Gastrocnemius medialis (tissue), 4 donors: ENCODE measurements at regions not wholly inside any gene's neighbourhood (a gene's known extent, or its start where the extent isn't known, plus 50 kb on each side); places are given as distances from the start of the nearest gene placed in this dataset.
"Not testable (repeated sequence)": the region's sequence is repeated elsewhere in the genome, so short reads cannot be mapped to it uniquely, and the experiment has no call there.

Source experiments
- POLR2A ChIP-seq, 2 donors: fragments of 450-650 bp; IDR thresholded peaks; one replicate each; pipeline ENCODE4 v1.6.1; 2017; ENCODE audit warnings: antibody characterized with exemption in 2 of 2, mild to moderate bottlenecking in 2 of 2, moderate library complexity in 2 of 2
- TF ChIP-seq, protein P1 (sequence below), 5 experiments: fragments of 450-650 bp in 3 of 5; fragments of 200-600 bp in 2 of 5; sonication (generic) in 2 of 5; IDR thresholded peaks in 4 of 5; conservative IDR thresholded peaks in 1 of 5; 1 replicate in 4 of 5; 2 replicates in 1 of 5; pipeline ENCODE4 v1.5.1; 2016 to 2019; ENCODE audit warnings: antibody characterized with exemption in 5 of 5, mild to moderate bottlenecking in 3 of 5, moderate library complexity in 3 of 5

DNA sequence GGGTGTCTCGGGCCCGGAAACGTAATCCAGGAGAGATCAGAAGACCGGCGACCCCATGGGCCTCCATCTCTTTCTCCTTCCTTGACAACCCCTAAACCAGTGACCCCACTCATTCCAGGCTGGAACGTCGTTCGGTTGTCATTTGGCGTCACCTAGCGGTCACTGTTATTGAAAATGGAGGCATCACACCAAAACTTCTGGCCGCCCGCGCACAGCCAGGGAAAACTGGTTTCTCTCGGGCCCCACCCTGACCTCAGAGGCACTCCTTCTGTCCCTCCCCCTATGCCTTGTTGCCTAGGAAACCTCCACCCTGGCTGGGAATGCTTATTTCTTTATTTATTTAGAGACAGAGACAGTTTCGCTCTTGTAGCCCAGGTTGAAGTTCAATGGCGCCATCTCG, 2327.3 kb upstream of the TPTE start:
- TF ChIP-seq, protein P1, sequence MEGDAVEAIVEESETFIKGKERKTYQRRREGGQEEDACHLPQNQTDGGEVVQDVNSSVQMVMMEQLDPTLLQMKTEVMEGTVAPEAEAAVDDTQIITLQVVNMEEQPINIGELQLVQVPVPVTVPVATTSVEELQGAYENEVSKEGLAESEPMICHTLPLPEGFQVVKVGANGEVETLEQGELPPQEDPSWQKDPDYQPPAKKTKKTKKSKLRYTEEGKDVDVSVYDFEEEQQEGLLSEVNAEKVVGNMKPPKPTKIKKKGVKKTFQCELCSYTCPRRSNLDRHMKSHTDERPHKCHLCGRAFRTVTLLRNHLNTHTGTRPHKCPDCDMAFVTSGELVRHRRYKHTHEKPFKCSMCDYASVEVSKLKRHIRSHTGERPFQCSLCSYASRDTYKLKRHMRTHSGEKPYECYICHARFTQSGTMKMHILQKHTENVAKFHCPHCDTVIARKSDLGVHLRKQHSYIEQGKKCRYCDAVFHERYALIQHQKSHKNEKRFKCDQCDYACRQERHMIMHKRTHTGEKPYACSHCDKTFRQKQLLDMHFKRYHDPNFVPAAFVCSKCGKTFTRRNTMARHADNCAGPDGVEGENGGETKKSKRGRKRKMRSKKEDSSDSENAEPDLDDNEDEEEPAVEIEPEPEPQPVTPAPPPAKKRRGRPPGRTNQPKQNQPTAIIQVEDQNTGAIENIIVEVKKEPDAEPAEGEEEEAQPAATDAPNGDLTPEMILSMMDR (IDR thresholded peaks at IDR 0.05 in 4 of 5, conservative IDR thresholded peaks at IDR 0.05 in 1 of 5), result not testable (repeated sequence)
- TF ChIP-seq POLR2A (IDR thresholded peaks at IDR 0.05), result not testable (repeated sequence)
